RWPE2 (cell line): ENCODE measurements at regions not wholly inside any gene's neighbourhood (a gene's known extent, or its start where the extent isn't known, plus 50 kb on each side); places are given as distances from the start of the nearest gene placed in this dataset.

ENCODE experiments used
- ATAC-seq: fragments of 200-7000 bp; cut with Tn5 transposase; 3 replicates; pipeline ENCODE4 v1.9.1; 2021; ENCODE audit warnings: low read depth
- DNase-seq: peaks from one replicate; pipeline ENCODE4 v3.0.0-alpha.2; 2020; ENCODE audit warnings: low spot score
- H3K27ac ChIP-seq: fragments of 450-650 bp; 2 replicates; pipeline ENCODE4 v1.5.1; 2017; ENCODE audit warnings: mild to moderate bottlenecking; ENCODE audit not compliant: poor library complexity, severe bottlenecking
- H3K27me3 ChIP-seq: fragments of 250-450 bp; sonication (Bioruptor Pico); 2 replicates; pipeline ENCODE4 v1.5.1; 2021; ENCODE audit warnings: mild to moderate bottlenecking, moderate library complexity; ENCODE audit not compliant: insufficient read depth, poor library complexity, severe bottlenecking
- H3K36me3 ChIP-seq: fragments of 250-450 bp; sonication (Bioruptor Pico); 2 replicates; pipeline ENCODE4 v1.5.1; 2020; ENCODE audit warnings: low read depth, mild to moderate bottlenecking, moderate library complexity
- H3K4me1 ChIP-seq: fragments of 250-450 bp; sonication (Bioruptor Pico); 2 replicates; pipeline ENCODE4 v1.5.1; 2021; ENCODE audit warnings: mild to moderate bottlenecking, moderate library complexity; ENCODE audit not compliant: insufficient read depth, poor library complexity, severe bottlenecking
- H3K4me3 ChIP-seq: fragments of 250-450 bp; sonication (Bioruptor Pico); 2 replicates; pipeline ENCODE4 v1.5.1; 2021; ENCODE audit warnings: mild to moderate bottlenecking, moderate library complexity; ENCODE audit not compliant: severe bottlenecking
- H3K9me3 ChIP-seq: fragments of 250-450 bp; sonication (Bioruptor Pico); 2 replicates; pipeline ENCODE4 v1.5.1; 2021; ENCODE audit warnings: mild to moderate bottlenecking, moderate library complexity; ENCODE audit not compliant: severe bottlenecking
- TF ChIP-seq, protein P1 (sequence below): fragments of 450-650 bp; IDR thresholded peaks from one replicate; pipeline ENCODE4 v1.5.1; 2017; ENCODE audit warnings: mild to moderate bottlenecking, moderate library complexity; ENCODE audit not compliant: poor library complexity, severe bottlenecking

- DNase-seq (no peak), ATAC-seq (no peak)
- H3K4me3 ChIP-seq: no peak overlapping the region
- no peaks in the 10 kb centered on the region for H3K36me3 ChIP-seq
- no peaks in the 10 kb centered on the region for H3K9me3 ChIP-seq
- no peak overlapping the region for H3K27ac ChIP-seq
- no peaks in the 10 kb centered on the region for H3K27me3 ChIP-seq
- H3K4me1 ChIP-seq: no peaks in the 10 kb centered on the region
- TF ChIP-seq, protein P1, sequence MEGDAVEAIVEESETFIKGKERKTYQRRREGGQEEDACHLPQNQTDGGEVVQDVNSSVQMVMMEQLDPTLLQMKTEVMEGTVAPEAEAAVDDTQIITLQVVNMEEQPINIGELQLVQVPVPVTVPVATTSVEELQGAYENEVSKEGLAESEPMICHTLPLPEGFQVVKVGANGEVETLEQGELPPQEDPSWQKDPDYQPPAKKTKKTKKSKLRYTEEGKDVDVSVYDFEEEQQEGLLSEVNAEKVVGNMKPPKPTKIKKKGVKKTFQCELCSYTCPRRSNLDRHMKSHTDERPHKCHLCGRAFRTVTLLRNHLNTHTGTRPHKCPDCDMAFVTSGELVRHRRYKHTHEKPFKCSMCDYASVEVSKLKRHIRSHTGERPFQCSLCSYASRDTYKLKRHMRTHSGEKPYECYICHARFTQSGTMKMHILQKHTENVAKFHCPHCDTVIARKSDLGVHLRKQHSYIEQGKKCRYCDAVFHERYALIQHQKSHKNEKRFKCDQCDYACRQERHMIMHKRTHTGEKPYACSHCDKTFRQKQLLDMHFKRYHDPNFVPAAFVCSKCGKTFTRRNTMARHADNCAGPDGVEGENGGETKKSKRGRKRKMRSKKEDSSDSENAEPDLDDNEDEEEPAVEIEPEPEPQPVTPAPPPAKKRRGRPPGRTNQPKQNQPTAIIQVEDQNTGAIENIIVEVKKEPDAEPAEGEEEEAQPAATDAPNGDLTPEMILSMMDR: no peak
Measured at GRCh38 chr5:104754311-104754995, 1191.9 kb upstream of the NUDT12 start.

- H3K9me3 ChIP-seq: no peaks in the 10 kb centered on the region
- no peaks in the 10 kb centered on the region for H3K36me3 ChIP-seq
- no peak for ATAC-seq
- no peak overlapping the region for H3K27ac ChIP-seq
- H3K4me3 ChIP-seq: no peak overlapping the region
- H3K27me3 ChIP-seq: no peaks in the 10 kb centered on the region
- TF ChIP-seq, protein P1: no peak
- DNase-seq: no peak
- no peaks in the 10 kb centered on the region for H3K4me1 ChIP-seq
Measured at GRCh38 chr5:104751969-104752368, 1189.4 kb upstream of the NUDT12 start.

GRCh38 chr5:104739905-104740304 lies 1177.3 kb upstream of the NUDT12 start:
- TF ChIP-seq, protein P1: no peak
- Histone ChIP-seq H3K4me1 (no peaks in the 10 kb centered on the region), H3K27me3 (no peaks in the 10 kb centered on the region), H3K4me3 (no peak overlapping the region), H3K9me3 (no peaks in the 10 kb centered on the region), H3K36me3 (no peaks in the 10 kb centered on the region), H3K27ac (no peak overlapping the region)
- no peak for ATAC-seq
- no peak for DNase-seq

DNA sequence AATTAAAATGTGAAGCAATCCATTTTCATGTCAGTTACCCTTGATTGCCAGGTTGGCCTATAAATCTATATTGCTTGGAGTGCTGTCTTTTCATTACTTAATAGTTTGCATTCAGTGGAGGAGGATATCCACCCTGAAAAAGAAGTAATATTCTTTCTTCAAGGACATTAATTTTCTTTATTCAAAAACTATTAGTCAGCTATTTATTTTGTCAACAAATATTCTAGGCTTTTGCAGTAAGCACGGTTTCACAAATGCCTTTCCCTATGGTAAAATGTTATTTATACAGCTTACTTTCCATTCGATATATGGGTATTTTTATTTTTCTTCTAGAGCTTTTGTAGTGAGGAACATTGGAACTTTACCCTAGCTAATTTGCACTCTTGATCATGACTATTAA lies 1176.9 kb upstream of the NUDT12 start:
- TF ChIP-seq, protein P1: no peak
- H3K4me3 ChIP-seq: no peak overlapping the region
- no peak overlapping the region for H3K27ac ChIP-seq
- no peaks in the 10 kb centered on the region for H3K36me3 ChIP-seq
- H3K9me3 ChIP-seq: no peaks in the 10 kb centered on the region
- H3K27me3 ChIP-seq: no peaks in the 10 kb centered on the region
- DNase-seq (no peak), ATAC-seq (no peak)
- H3K4me1 ChIP-seq: no peaks in the 10 kb centered on the region

DNA sequence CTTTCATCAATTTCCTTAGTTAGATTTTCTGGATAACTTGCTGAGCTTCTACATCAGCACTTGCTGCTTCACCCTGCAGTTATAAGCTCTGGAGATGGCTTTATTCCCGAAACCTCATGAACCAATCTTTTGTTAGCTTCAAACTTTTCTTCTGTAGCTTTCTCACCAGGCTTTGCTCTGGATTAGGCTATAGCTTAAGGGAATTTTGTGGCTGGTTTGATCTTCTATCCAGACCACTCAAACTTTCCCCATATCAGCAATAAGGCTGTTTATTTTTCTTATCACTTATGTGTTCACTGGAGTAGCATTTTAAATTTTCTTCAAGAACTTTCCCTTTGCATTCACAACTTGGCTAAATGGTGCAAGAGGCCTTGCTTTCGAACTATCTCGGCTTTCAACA lies 1173.5 kb upstream of the NUDT12 start:
- Histone ChIP-seq H3K27me3 (no peaks in the 10 kb centered on the region), H3K4me3 (no peak overlapping the region), H3K4me1 (no peaks in the 10 kb centered on the region), H3K27ac (no peak overlapping the region), H3K36me3 (no peaks in the 10 kb centered on the region), H3K9me3 (no peaks in the 10 kb centered on the region)
- DNase-seq (no peak), ATAC-seq (no peak)
- TF ChIP-seq, protein P1: no peak
